Astrocyte of the spinal cord (primary cell): ENCODE measurements at regions not wholly inside any gene's neighbourhood (a gene's known extent, or its start where the extent isn't known, plus 50 kb on each side); places are given as distances from the start of the nearest gene placed in this dataset.

Experiments
- DNase-seq: peaks from one replicate; pipeline ENCODE4 v3.0.0; 2011; ENCODE audit warnings: low read depth, low spot score
- H3K4me3 ChIP-seq: 2 replicates; pipeline ENCODE4 v1.5.1; 2011; ENCODE audit warnings: low read depth, mild to moderate bottlenecking, low read length, moderate library complexity
- CTCF ChIP-seq: IDR thresholded peaks from 2 replicates; pipeline ENCODE4 v1.5.1; 2012; ENCODE audit warnings: low read depth, mild to moderate bottlenecking, low read length, inconsistent platforms
- in situ Hi-C: cut with HindIII; loops from 2 replicates; pipeline ENCODE4 v1.10.0; 2017; ENCODE audit warnings: low sequenced_read_pairs

DNA sequence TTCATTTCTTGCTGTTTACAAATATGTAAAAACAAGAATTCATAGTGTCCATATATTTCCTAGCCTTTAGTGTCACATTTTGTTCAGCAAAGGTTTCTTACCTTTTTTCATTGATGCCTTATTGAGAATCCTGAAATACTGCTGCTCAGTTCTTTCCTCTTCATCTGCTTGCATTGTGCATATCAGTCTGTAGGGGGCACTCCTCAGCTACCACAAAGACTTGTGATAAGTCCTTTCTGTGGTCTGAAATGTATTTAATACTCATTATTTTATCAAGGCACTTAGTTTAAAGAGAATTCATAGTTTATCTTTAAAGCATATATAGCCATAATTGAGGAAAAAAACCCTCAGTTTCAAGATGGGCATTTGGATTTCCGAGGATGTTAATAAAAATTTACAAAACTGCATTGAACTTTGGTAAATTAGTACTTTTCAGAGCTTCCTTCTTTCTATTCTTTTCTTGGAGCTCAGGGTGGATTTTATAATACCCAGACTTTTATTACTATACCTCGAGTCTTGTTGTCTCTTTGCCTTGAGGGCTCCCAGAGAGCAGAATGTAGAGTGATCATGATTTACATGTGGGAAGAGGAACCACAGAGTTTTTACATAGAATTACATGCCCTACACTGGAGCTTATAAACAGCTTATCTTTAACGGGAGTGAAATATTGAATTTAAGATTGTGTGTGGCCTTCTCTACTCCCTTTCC lies 570.1 kb downstream of the PLCL1 start:
- peak; percentile 80 for TF ChIP-seq CTCF
- H3K4me3 ChIP-seq = no peak overlapping the region
- peak; percentile 70 for DNase-seq
- in situ Hi-C loops = no loop called here

- DNase-seq = peak; percentile 24
- TF ChIP-seq CTCF = no peak
- in situ Hi-C loops = no loop called here
- no peak overlapping the region for H3K4me3 ChIP-seq
Observed at GRCh38 chr2:198371921-198372543, 567.6 kb downstream of the PLCL1 start.

DNA sequence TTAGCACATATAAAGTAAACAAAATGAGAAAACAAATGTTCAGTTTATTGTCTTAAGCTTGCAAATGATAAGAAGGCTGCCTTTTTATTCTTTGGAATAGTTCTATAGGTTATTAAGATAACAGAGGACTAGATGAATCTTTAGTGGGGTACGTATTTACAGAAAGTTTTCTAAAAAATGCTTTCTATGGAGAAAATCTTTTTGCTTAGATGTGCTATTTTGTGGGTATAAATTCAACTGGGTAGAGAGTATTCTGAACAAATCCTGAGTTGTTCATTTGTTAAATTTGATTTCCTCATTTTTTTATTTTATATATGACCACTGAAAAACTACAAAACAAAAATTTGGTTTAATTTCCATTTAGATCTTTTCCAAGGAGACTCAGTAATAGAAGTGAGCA lies 566.9 kb downstream of the PLCL1 start:
- DNase-seq = no peak
- in situ Hi-C loops = no loop called here
- H3K4me3 ChIP-seq = no peak overlapping the region
- TF ChIP-seq CTCF = no peak

DNA sequence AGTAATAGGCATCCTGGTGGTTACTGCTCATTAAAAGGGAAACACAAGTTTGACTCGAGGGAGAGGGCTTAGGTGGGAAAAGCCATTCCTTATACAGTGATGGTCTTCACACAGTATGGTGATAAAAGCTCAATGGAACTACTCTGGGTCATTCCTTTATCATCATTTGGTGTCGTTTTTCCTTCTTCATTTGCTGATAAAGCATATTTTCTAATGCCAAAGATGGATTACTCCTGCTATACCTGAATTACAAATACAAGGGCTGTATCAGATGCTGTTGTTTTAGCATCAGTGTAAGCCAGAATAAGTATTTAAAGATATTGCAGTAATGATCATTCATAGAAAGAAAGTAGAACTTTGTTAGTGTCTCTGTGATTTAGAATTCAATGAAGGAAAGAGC lies 563.7 kb downstream of the PLCL1 start:
- DNase-seq = no peak
- in situ Hi-C loops = no loop called here
- no peak for TF ChIP-seq CTCF
- H3K4me3 ChIP-seq = no peak overlapping the region

DNA sequence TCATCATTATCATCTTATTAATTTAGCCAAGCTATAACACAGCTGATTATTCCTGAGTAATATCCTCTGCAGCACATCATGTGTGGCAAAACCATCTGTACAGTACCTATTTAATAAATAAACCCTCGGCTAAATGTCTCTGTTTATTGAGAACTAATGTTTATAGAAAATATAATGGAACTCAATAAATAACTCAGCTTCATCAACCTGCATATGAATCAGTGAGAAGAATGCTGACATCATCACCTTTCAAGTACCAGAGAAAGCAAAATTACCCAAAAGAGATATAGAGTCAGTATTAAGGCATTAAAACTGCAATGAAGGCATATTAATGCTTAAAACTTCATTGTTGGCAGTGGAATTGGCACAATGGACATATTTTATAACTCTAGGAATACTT lies 558.3 kb downstream of the PLCL1 start:
- TF ChIP-seq CTCF = no peak
- no peak for DNase-seq
- H3K4me3 ChIP-seq = no peak overlapping the region
- in situ Hi-C loops = no loop called here

DNA sequence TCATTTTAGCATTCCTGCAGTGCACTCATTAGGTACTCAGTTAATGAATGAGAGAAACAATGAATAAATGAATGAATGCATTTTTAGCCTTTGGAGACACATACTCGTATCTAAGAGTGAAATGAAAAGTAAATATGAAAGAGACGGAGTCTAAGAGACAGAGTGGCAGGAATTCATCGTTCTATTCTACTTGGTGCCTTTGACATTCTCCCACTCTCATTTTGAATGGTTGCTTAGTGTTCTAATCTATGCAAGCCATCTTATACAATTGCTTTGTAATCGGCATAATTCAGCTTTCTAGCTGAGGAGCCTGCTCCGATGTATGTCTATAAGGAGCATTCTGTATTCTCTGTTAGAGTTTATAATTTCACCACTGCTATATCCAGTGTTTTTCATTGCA lies 554.9 kb downstream of the PLCL1 start:
- TF ChIP-seq CTCF = no peak
- H3K4me3 ChIP-seq = no peak overlapping the region
- DNase-seq = no peak
- in situ Hi-C loops = no loop called here
